Right lobe of liver (tissue), 6 donors: ENCODE measurements at regions not wholly inside any gene's neighbourhood (a gene's known extent, or its start where the extent isn't known, plus 50 kb on each side); places are given as distances from the start of the nearest gene placed in this dataset.

Source experiments
- ATAC-seq, 4 donors: fragments of 200-7000 bp; cut with Tn5 transposase; one replicate each; pipeline ENCODE4 v1.9.1; 2020; ENCODE audit warnings: mild to moderate bottlenecking in 4 of 4, moderate library complexity in 4 of 4
- DNase-seq, 3 donors: peaks; one replicate each; pipeline ENCODE4 v3.0.0-alpha.2; 2020
- H3K27ac ChIP-seq, 3 donors: fragments of 200-600 bp; one replicate each; pipeline ENCODE4 v1.8.0; 2022
- H3K27me3 ChIP-seq, 2 donors: fragments of 200-600 bp; one replicate each; pipeline ENCODE4 v1.8.0; 2022
- H3K36me3 ChIP-seq, 4 donors: fragments of 200-600 bp; sonication (generic) in 1 of 4; one replicate each; pipeline versions ENCODE4 v1.5.1 to v1.8.0; 2017 to 2022; ENCODE audit warnings: control low read depth in 1 of 4
- H3K4me1 ChIP-seq, 4 donors: fragments of 200-600 bp; sonication (generic) in 1 of 4; one replicate each; pipeline versions ENCODE4 v1.5.1 to v1.8.0; 2017 to 2022; ENCODE audit warnings: control low read depth in 1 of 4
- H3K4me3 ChIP-seq, 3 donors: fragments of 200-600 bp; one replicate each; pipeline ENCODE4 v1.8.0; 2022
- H3K9me3 ChIP-seq, 4 donors: fragments of 200-600 bp; sonication (generic) in 1 of 4; one replicate each; pipeline versions ENCODE4 v1.5.1 to v1.8.0; 2017 to 2022; ENCODE audit warnings: control low read depth in 1 of 4
- CTCF ChIP-seq, 4 donors: fragments of 200-600 bp in 3 of 4; fragments of 450-650 bp in 1 of 4; IDR thresholded peaks; one replicate each; pipeline versions ENCODE4 v1.5.1 to v1.8.0; 2016 to 2022; ENCODE audit warnings: antibody characterized with exemption in 4 of 4, mild to moderate bottlenecking in 2 of 4
- POLR2A ChIP-seq: fragments of 450-650 bp; IDR thresholded peaks from one replicate; pipeline ENCODE4 v1.6.1; 2017; ENCODE audit warnings: antibody characterized with exemption, mild to moderate bottlenecking
- WGBS: methylation state at CpG from one replicate; pipeline ENCODE4 v1.1.6; 2018; ENCODE audit warnings: low coverage, low lambda C conversion rate; ENCODE audit not compliant: insufficient coverage; ENCODE audit errors: missing lambda C conversion rate; 5-methylcytosine and 5-hydroxymethylcytosine counted together
- intact Hi-C, 2 donors: fragments of 100-400 bp; cut with DNase I; formaldehyde crosslinking; loops; one replicate each; pipeline versions ENCODE4 v1.11.2 to v1.14.1; 2022
- donor health status: DM: no; HTN: yes; CAD: no.
- donor health status: DM: no; HTN: no; CAD: no.
- donor health status: DM: no; HTN: no; CAD: no.
- donor health status: DM: no; HTN: yes; CAD: no.
- donor health status: DM: no; HTN: yes; CAD: no.

GRCh38 chr2:166677996-166678395 is 183.9 kb upstream of the SCN7A start:
- intact Hi-C loops = no loop called here
- no peaks in the 10 kb centered on the region for H3K9me3 ChIP-seq
- ATAC-seq = no peak
- no peaks in the 10 kb centered on the region for H3K27me3 ChIP-seq
- no peaks in the 10 kb centered on the region for H3K4me1 ChIP-seq
- 43% methylated on average over 1 of the region's 1 CpG for WGBS
- DNase-seq = no peak
- H3K4me3 ChIP-seq = no peak overlapping the region
- H3K27ac ChIP-seq = no peak overlapping the region
- TF ChIP-seq POLR2A = no peak
- TF ChIP-seq CTCF (IDR thresholded peaks at IDR 0.05) = no peak
- H3K36me3 ChIP-seq = no peaks in the 10 kb centered on the region

GRCh38 chr2:166676716-166677115 is 182.7 kb upstream of the SCN7A start:
- Histone ChIP-seq H3K4me1 (no peaks in the 10 kb centered on the region), H3K27ac (no peak overlapping the region), H3K36me3 (no peaks in the 10 kb centered on the region), H3K4me3 (no peak overlapping the region), H3K9me3 (no peaks in the 10 kb centered on the region), H3K27me3 (no peaks in the 10 kb centered on the region)
- ATAC-seq (no peak), DNase-seq (no peak)
- TF ChIP-seq CTCF (IDR thresholded peaks at IDR 0.05) = no peak
- TF ChIP-seq POLR2A = no peak
- intact Hi-C loops = no loop called here

DNA sequence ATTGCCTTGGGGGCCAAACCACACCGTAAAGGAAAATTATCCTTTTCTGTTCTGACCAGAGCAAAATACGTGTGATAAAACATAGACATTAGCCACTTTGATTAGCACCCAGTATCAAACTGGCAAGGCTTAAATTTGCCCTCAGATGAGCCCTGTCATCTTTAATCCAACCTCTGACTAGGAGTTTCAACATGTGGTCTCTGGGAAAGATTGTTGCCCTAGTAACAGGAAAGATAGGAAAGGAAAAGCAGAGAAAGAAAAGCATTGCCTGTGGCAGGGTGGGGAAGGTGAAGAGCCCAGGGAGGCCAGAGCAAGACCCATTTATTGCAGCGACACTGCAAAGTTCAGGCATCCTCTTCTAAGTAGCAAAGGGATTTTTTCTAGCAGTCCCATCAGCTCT is 181.5 kb upstream of the SCN7A start:
- intact Hi-C loops = no loop called here
- H3K9me3 ChIP-seq = no peaks in the 10 kb centered on the region
- no peaks in the 10 kb centered on the region for H3K4me1 ChIP-seq
- TF ChIP-seq CTCF (IDR thresholded peaks at IDR 0.05) (no peak), POLR2A (no peak)
- no peak overlapping the region for H3K27ac ChIP-seq
- no peaks in the 10 kb centered on the region for H3K36me3 ChIP-seq
- DNase-seq (no peak), ATAC-seq (no peak)
- H3K27me3 ChIP-seq = no peaks in the 10 kb centered on the region
- no peak overlapping the region for H3K4me3 ChIP-seq
- 63% methylated on average over 2 of the region's 3 CpGs for WGBS

DNA sequence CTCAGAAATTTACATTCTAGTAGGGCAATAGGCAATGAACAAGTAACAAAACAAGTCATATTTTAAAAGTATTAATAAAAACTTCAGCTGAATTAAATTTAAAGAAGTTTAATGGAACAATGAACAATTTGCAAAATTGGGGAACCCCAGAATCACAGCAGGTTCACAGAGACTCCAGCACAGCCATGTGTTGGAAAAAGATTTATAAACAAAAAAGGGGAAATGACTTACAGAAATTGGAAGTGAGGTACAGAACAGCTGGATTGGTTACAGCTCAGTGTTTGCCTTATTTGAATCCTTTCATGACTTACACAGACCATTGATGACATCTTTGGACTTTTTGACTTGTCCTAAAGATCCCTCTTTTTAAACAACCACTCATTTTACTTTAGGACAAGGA is 179.9 kb upstream of the SCN7A start:
- Histone ChIP-seq H3K4me3 (no peak overlapping the region), H3K27ac (no peak overlapping the region), H3K4me1 (no peaks in the 10 kb centered on the region), H3K27me3 (no peaks in the 10 kb centered on the region), H3K36me3 (no peaks in the 10 kb centered on the region), H3K9me3 (no peaks in the 10 kb centered on the region)
- DNase-seq = no peak
- TF ChIP-seq POLR2A (no peak), CTCF (IDR thresholded peaks at IDR 0.05) (no peak)
- intact Hi-C loops = no loop called here
- ATAC-seq = no peak

GRCh38 chr2:166671801-166672200 is 177.8 kb upstream of the SCN7A start:
- H3K4me1 ChIP-seq = no peaks in the 10 kb centered on the region
- no peaks in the 10 kb centered on the region for H3K9me3 ChIP-seq
- intact Hi-C loops = no loop called here
- DNase-seq (no peak), ATAC-seq (no peak)
- no peaks in the 10 kb centered on the region for H3K27me3 ChIP-seq
- no peak overlapping the region for H3K27ac ChIP-seq
- no peak for TF ChIP-seq CTCF (IDR thresholded peaks at IDR 0.05)
- TF ChIP-seq POLR2A = no peak
- no peaks in the 10 kb centered on the region for H3K36me3 ChIP-seq
- 21% methylated on average over 1 of the region's 1 CpG for WGBS
- H3K4me3 ChIP-seq = no peak overlapping the region
